ENCODE measurements at regions not wholly inside any gene's neighbourhood (a gene's known extent, or its start where the extent isn't known, plus 50 kb on each side); places are given as distances from the start of the nearest gene placed in this dataset.
"Not testable (repeated sequence)": the region's sequence is repeated elsewhere in the genome, so short reads cannot be mapped to it uniquely, and the experiment has no call there.

GRCh38 chr16:86344586-86344871 is 165.8 kb upstream of the FOXF1 start:
- no peak for DNase-seq (ENCODE audit: low read depth in 2 of 2)

- DNase-seq (ENCODE audit: low read depth in 2 of 2), result no peak
Measured at GRCh38 chr16:86344881-86345280, 165.4 kb upstream of the FOXF1 start.

GRCh38 chr16:86345516-86345915 is 164.8 kb upstream of the FOXF1 start:
- DNase-seq (ENCODE audit: low read depth in 2 of 2), result no peak

DNA sequence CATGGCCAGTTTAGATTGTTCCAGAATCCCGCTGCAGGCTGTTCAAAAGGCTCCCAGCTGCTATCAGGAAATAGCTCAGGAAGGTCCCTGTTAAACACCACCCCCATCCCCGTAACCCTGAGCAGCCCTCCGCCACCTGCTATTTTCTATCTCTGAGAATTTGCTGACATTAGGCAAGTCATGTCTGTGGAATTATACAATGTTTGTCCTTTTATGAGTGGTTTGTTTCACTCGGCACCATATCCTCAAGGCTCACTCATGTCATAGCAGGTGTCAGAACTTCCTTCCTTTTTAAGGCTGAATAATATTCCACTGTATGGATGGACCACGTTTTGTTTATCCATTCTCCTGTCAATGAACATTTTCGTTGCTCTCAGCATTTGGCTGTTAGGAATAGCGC is 164.3 kb upstream of the FOXF1 start:
- no peak for DNase-seq (ENCODE audit: low read depth in 2 of 2)

DNA sequence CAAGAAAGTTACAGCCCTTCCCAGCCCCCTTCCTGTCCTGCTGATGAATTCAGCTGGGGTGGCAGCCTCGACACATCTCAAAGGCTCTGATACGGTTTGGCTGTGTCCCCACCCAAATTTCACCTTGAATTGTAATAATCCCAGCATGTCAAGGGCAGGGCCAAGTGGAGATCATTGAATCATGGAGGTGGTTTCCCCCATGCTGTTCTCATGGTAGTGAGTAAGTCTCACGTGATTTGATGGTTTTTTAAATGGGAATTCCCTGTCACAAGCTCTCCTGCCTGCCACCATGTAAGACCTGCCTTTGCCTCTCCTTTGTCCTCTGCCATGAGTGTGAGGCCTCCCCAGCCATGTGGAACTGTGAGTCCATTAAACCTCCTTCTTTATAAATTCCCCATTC is 163.2 kb upstream of the FOXF1 start:
- no peak for DNase-seq (ENCODE audit: low read depth in 2 of 2)

GRCh38 chr16:86347916-86348555 is 162.3 kb upstream of the FOXF1 start:
- no peak for DNase-seq (ENCODE audit: low read depth in 2 of 2)

DNA sequence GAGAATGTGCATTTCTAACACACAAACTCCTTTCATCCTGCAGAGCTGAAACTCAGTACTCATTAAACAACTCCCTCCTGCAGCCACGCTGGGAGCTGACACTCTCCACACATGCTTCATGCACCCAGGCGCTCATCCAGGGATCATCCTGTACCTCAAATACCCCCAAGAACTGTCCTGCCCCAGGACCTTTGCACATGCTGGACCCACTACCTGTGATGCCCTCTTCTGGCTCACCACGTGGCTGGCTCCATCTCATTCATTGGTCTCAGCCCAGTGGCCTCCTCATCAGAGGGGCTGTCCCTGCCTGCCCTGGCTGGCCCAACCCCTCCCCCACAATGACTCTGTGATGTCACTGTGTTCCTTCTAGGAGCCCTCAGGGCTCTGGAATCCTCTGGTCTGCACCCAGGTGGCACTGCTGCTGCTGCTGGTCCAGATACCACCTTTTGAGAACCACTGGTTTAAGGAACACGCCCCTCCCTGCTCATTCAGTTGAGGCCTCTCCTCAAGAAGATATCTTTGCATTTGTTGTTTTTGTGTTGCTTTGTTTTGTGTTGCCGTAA is 160.9 kb upstream of the FOXF1 start:
- DNase-seq (ENCODE audit: low read depth in 2 of 2), result no peak

GRCh38 chr16:86350289-86350688 is 160.0 kb upstream of the FOXF1 start:
- no peak for DNase-seq (ENCODE audit: low read depth in 2 of 2)

DNA sequence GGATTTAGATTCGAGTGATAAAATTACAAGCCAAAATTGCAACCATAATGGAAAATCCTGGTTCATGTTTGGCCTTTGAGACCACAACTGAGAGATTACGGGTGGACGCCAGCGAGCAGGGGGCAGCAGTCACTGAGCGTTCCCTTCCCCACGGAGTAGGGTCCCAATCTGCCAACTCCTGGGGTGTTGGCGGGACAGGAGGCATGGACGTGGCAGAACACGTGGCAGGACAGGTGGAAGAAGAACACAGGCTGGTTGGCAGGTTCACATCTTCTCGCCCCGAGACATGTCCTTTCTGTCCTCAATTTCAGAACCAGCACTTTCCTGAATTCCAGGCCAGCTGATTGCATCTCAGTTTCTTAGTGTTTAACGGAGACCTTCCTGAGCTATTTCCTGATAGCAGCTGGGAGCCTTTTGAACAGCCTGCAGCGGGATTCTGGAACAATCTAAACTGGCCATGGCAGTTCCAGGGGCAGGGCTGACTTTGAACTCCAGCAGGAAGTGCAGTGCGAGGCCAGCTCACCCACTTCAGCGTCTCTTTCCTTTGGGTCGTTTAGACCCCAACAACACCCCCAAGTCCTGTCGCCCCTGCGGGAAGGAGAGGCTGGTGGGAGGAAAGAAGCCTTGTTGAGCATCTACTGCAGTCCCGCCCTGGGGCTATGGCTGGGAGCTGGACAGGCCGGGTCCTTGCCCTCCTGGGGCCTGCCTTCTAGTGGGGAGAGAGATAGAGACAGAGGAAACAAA is 159.1 kb upstream of the FOXF1 start:
- no peak for DNase-seq (ENCODE audit: low read depth in 2 of 2)

- not testable (repeated sequence) for DNase-seq (ENCODE audit: low read depth in 2 of 2)
Measured at GRCh38 chr16:86351785-86352139, 158.6 kb upstream of the FOXF1 start.

- no peak for DNase-seq (ENCODE audit: low read depth in 2 of 2)
Measured at GRCh38 chr16:86353148-86353547, 157.2 kb upstream of the FOXF1 start.

- no peak for DNase-seq (ENCODE audit: low read depth in 2 of 2)
Measured at GRCh38 chr16:86353948-86354347, 156.4 kb upstream of the FOXF1 start.

DNA sequence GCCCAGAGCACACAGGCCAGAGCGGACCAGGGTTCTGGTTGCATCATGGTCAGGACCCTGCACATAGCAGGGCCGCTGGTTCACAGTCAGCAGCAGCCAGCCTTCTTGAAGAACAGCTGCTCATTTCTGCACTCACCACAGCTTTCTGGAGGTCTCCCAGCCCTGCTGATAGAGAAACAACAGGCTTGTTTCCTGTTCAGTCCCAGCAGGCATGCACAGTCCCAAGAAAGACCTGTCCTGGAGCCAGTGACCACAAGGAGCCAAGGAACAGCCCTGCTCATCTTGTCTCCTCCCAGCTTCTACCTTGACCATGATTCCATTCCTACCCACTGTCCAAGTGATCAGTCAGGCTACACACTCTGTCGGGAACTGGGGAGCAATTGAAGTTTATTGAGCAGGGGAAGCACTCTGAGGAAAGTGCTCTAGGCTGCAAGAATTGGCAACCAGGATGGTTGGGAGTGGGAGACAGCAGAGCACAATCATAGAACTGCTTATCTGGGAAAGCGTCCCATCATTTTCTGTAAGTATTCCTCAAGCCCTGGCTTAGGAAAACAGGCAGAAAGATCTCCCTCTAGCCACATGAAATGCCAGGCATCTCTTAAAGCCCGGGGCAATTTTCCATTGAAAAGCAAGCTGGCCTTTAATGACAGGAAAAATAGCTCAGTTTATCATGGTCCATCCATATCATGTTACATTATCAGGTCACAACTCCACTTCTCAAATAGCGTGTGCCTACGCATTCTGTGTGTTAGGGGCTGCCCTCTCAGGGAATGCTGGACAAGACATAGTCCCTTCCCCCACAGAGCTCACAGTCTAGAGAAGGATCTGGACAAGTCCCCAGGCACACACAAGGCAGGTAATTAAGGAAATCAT is 155.4 kb upstream of the FOXF1 start:
- no peak for DNase-seq (ENCODE audit: low read depth in 2 of 2)

DNA sequence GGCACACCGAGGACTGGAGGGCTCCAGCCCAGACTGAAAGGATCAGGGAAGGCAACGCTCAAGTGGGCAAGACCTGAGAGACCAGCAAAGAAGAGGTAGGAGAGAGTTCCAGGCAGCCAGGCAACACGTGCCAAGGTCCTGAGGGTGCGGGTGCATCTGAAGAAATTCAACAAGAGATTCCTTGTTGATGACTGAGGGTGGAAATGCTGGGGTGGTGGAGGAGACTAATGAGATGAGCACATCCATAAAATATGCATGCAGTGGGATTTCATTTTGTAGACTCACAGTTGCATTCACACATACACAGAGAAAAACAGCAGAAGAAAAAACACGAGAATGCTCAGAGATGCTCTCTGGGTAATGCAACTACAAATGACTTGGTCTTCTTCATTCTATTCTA is 154.8 kb upstream of the FOXF1 start:
- DNase-seq (ENCODE audit: low read depth in 2 of 2), result no peak

GRCh38 chr16:86355951-86356350 is 154.4 kb upstream of the FOXF1 start:
- DNase-seq (ENCODE audit: low read depth in 2 of 2), result no peak

DNA sequence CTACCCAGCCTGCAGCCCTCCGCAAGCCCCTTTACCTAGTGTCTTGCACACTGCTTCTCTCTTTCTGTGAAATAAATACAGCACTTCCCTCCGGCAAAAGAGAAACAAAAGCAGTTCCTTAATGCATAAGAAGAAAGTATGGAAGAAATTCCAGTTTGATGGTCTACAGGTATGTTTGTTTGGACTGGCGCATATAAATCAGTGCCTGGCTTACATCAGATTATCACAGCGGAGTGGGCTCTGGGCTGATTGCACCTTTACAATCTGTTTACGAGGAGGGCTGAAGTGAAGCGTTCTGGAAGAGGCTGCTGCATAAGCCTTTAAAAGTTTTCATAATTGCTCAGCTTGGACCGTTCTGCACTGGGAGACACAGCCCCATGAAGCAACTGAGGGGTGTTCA is 153.5 kb upstream of the FOXF1 start:
- DNase-seq (ENCODE audit: low read depth in 2 of 2), result no peak

DNA sequence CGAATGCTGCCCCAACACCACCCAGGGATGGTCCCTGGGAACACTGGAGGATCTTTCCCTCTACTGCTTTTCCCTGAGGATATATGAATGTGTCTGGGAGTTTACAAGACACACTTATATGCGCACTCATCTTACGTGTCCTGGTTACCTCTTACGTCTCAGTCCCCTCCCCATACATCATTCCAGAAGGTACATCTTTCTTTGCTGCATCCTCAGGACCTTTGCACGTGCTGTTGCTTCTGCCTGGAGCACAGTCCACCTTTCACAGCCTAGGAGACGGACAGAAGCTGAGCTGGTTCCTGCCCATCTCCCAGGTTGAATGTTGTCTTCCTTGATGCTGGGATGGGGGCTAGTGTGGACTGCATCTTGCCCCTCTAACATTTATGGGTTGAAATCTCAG is 153.0 kb upstream of the FOXF1 start:
- no peak for DNase-seq (ENCODE audit: low read depth in 2 of 2)

GRCh38 chr16:86357950-86358349 is 152.4 kb upstream of the FOXF1 start:
- no peak for DNase-seq (ENCODE audit: low read depth in 2 of 2)

- DNase-seq (ENCODE audit: low read depth in 2 of 2), result no peak
Measured at GRCh38 chr16:86359571-86359970, 150.8 kb upstream of the FOXF1 start.

DNA sequence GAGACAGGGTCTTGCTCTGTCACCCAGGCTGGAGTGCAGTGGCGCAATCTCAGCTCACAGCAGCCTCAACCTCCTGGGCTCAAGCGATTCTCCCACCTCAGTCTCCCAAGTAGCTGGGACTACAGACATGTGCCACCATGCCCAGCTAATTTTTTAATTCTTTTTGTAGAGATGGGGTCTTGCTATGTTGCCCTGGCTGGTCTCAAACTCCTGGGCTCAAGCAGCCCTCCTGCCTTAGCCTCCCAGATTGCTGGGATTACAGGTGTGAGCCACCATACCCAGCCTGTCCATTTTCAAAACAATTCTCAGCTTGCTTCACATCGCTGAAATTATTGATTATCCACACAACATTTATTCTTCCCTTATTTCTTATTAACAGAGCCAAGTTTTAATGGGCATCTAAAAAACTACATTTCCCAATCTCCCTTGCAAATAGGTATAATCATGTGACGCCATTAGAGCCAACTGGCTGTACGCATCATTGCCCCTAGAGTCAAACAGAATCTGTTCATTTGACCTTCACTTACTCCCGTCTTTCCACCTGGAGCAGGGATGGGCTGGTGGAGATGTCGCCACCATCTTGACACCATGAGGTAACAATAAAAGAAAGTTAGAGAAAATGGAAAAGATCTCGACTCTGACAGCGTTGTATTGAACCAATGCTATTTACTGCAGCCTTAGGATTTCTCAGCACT is 148.0 kb upstream of the FOXF1 start:
- DNase-seq (ENCODE audit: low read depth in 2 of 2), result no peak

DNA sequence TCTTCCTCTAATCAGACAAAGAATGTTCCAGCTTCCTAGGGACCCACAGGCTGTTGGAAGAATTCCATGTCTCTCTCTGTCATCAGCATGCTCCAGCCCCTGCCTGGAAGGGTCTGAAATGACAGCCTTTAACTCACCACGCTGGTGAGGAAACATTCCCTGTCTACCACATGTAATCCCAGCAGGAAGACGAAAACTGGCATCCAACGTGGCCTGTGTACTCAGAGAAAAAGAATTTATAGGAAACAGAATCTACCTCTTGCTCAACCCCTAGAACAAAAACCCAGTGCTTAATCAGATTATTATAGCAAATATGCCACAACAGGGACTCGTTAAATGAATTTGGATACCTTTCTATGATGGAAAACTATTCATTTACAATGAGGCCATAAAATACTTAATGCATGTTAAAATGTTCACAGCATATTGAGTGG is 147.3 kb upstream of the FOXF1 start:
- DNase-seq (ENCODE audit: low read depth in 2 of 2), result no peak

Measured in stimulated activated CD8-positive, alpha-beta memory T cell treated with anti-CD3 and anti-CD28 coated beads, Interleukin-7, amount 100 ng/mL, for 1 hour (primary cell).